ENCODE measurements at regions not wholly inside any gene's neighbourhood (a gene's known extent, or its start where the extent isn't known, plus 50 kb on each side); places are given as distances from the start of the nearest gene placed in this dataset.

- Histone ChIP-seq H3K4me1 (ENCODE audit: control insufficient read depth in 1 of 2, insufficient read depth in 2 of 2, low read length in 2 of 2) (no peaks in the 10 kb centered on the region), H3K36me3 (ENCODE audit: control insufficient read depth in 1 of 2, insufficient read depth in 2 of 2, low read length in 2 of 2) (no peaks in the 10 kb centered on the region), H3K4me3 (ENCODE audit: low read depth in 1 of 2, low read length in 2 of 2) (no peak overlapping the region), H3K9me3 (ENCODE audit: control insufficient read depth in 1 of 2, low read length in 2 of 2) (no peaks in the 10 kb centered on the region), H3K9ac (ENCODE audit: low read depth in 1 of 2, low read length in 2 of 2) (no peak overlapping the region), H3K27ac (ENCODE audit: low read depth, low read length) (no peak overlapping the region), H3K27me3 (ENCODE audit: control insufficient read depth in 1 of 2, insufficient read depth in 2 of 2, low read length in 2 of 2) (no peaks in the 10 kb centered on the region)
Observed at GRCh38 chr5:117649821-117650220, 1075.2 kb upstream of the SEMA6A start.

GRCh38 chr5:117645400-117645799 lies 1070.8 kb upstream of the SEMA6A start:
- no peaks in the 10 kb centered on the region for H3K36me3 ChIP-seq (ENCODE audit: control insufficient read depth in 1 of 2, insufficient read depth in 2 of 2, low read length in 2 of 2)
- H3K4me3 ChIP-seq (ENCODE audit: low read depth in 1 of 2, low read length in 2 of 2) = no peak overlapping the region
- H3K27ac ChIP-seq (ENCODE audit: low read depth, low read length) = no peak overlapping the region
- H3K27me3 ChIP-seq (ENCODE audit: control insufficient read depth in 1 of 2, insufficient read depth in 2 of 2, low read length in 2 of 2) = no peaks in the 10 kb centered on the region
- no peaks in the 10 kb centered on the region for H3K9me3 ChIP-seq (ENCODE audit: control insufficient read depth in 1 of 2, low read length in 2 of 2)
- H3K4me1 ChIP-seq (ENCODE audit: control insufficient read depth in 1 of 2, insufficient read depth in 2 of 2, low read length in 2 of 2) = no peaks in the 10 kb centered on the region
- H3K9ac ChIP-seq (ENCODE audit: low read depth in 1 of 2, low read length in 2 of 2) = no peak overlapping the region

- H3K4me3 ChIP-seq (ENCODE audit: low read depth in 1 of 2, low read length in 2 of 2) = no peak overlapping the region
- no peaks in the 10 kb centered on the region for H3K36me3 ChIP-seq (ENCODE audit: control insufficient read depth in 1 of 2, insufficient read depth in 2 of 2, low read length in 2 of 2)
- no peaks in the 10 kb centered on the region for H3K4me1 ChIP-seq (ENCODE audit: control insufficient read depth in 1 of 2, insufficient read depth in 2 of 2, low read length in 2 of 2)
- H3K9me3 ChIP-seq (ENCODE audit: control insufficient read depth in 1 of 2, low read length in 2 of 2) = no peaks in the 10 kb centered on the region
- H3K27ac ChIP-seq (ENCODE audit: low read depth, low read length) = no peak overlapping the region
- no peaks in the 10 kb centered on the region for H3K27me3 ChIP-seq (ENCODE audit: control insufficient read depth in 1 of 2, insufficient read depth in 2 of 2, low read length in 2 of 2)
- no peak overlapping the region for H3K9ac ChIP-seq (ENCODE audit: low read depth in 1 of 2, low read length in 2 of 2)
Observed at GRCh38 chr5:117638581-117638980, 1064.0 kb upstream of the SEMA6A start.

GRCh38 chr5:117633093-117633492 lies 1058.5 kb upstream of the SEMA6A start:
- Histone ChIP-seq H3K27me3 (ENCODE audit: control insufficient read depth in 1 of 2, insufficient read depth in 2 of 2, low read length in 2 of 2) (no peaks in the 10 kb centered on the region), H3K9ac (ENCODE audit: low read depth in 1 of 2, low read length in 2 of 2) (no peak overlapping the region), H3K4me1 (ENCODE audit: control insufficient read depth in 1 of 2, insufficient read depth in 2 of 2, low read length in 2 of 2) (no peaks in the 10 kb centered on the region), H3K36me3 (ENCODE audit: control insufficient read depth in 1 of 2, insufficient read depth in 2 of 2, low read length in 2 of 2) (no peaks in the 10 kb centered on the region), H3K9me3 (ENCODE audit: control insufficient read depth in 1 of 2, low read length in 2 of 2) (peaks cover 2 to 3% of the 10 kb centered on the region in 2 donors), H3K4me3 (ENCODE audit: low read depth in 1 of 2, low read length in 2 of 2) (no peak overlapping the region), H3K27ac (ENCODE audit: low read depth, low read length) (no peak overlapping the region)

- Histone ChIP-seq H3K4me1 (ENCODE audit: control insufficient read depth in 1 of 2, insufficient read depth in 2 of 2, low read length in 2 of 2) (no peaks in the 10 kb centered on the region), H3K9me3 (ENCODE audit: control insufficient read depth in 1 of 2, low read length in 2 of 2) (peaks cover 0 to 3% of the 10 kb centered on the region in 2 donors), H3K36me3 (ENCODE audit: control insufficient read depth in 1 of 2, insufficient read depth in 2 of 2, low read length in 2 of 2) (no peaks in the 10 kb centered on the region), H3K27me3 (ENCODE audit: control insufficient read depth in 1 of 2, insufficient read depth in 2 of 2, low read length in 2 of 2) (no peaks in the 10 kb centered on the region), H3K4me3 (ENCODE audit: low read depth in 1 of 2, low read length in 2 of 2) (no peak overlapping the region), H3K27ac (ENCODE audit: low read depth, low read length) (no peak overlapping the region), H3K9ac (ENCODE audit: low read depth in 1 of 2, low read length in 2 of 2) (no peak overlapping the region)
Observed at GRCh38 chr5:117624201-117624600, 1049.6 kb upstream of the SEMA6A start.

- H3K27ac ChIP-seq (ENCODE audit: low read depth, low read length) = no peak overlapping the region
- H3K36me3 ChIP-seq (ENCODE audit: control insufficient read depth in 1 of 2, insufficient read depth in 2 of 2, low read length in 2 of 2) = no peaks in the 10 kb centered on the region
- no peaks in the 10 kb centered on the region for H3K4me1 ChIP-seq (ENCODE audit: control insufficient read depth in 1 of 2, insufficient read depth in 2 of 2, low read length in 2 of 2)
- no peaks in the 10 kb centered on the region for H3K9me3 ChIP-seq (ENCODE audit: control insufficient read depth in 1 of 2, low read length in 2 of 2)
- H3K4me3 ChIP-seq (ENCODE audit: low read depth in 1 of 2, low read length in 2 of 2) = no peak overlapping the region
- no peak overlapping the region for H3K9ac ChIP-seq (ENCODE audit: low read depth in 1 of 2, low read length in 2 of 2)
- no peaks in the 10 kb centered on the region for H3K27me3 ChIP-seq (ENCODE audit: control insufficient read depth in 1 of 2, insufficient read depth in 2 of 2, low read length in 2 of 2)
Observed at GRCh38 chr5:117623042-117623805, 1048.6 kb upstream of the SEMA6A start.

- no peaks in the 10 kb centered on the region for H3K36me3 ChIP-seq (ENCODE audit: control insufficient read depth in 1 of 2, insufficient read depth in 2 of 2, low read length in 2 of 2)
Observed at GRCh38 chr5:117621921-117622320, 1047.3 kb upstream of the SEMA6A start.

GRCh38 chr5:117615226-117615625 lies 1040.6 kb upstream of the SEMA6A start:
- Histone ChIP-seq H3K27ac (ENCODE audit: low read depth, low read length) (no peak overlapping the region), H3K4me1 (ENCODE audit: control insufficient read depth in 1 of 2, insufficient read depth in 2 of 2, low read length in 2 of 2) (no peaks in the 10 kb centered on the region), H3K4me3 (ENCODE audit: low read depth in 1 of 2, low read length in 2 of 2) (no peak overlapping the region), H3K27me3 (ENCODE audit: control insufficient read depth in 1 of 2, insufficient read depth in 2 of 2, low read length in 2 of 2) (no peaks in the 10 kb centered on the region), H3K36me3 (ENCODE audit: control insufficient read depth in 1 of 2, insufficient read depth in 2 of 2, low read length in 2 of 2) (no peaks in the 10 kb centered on the region), H3K9me3 (ENCODE audit: control insufficient read depth in 1 of 2, low read length in 2 of 2) (no peaks in the 10 kb centered on the region), H3K9ac (ENCODE audit: low read depth in 1 of 2, low read length in 2 of 2) (no peak overlapping the region)

More at GRCh38 chr5:117621921-117622320, 1047.3 kb upstream of the SEMA6A start:
- Histone ChIP-seq H3K4me1 (ENCODE audit: control insufficient read depth in 1 of 2, insufficient read depth in 2 of 2, low read length in 2 of 2) (no peaks in the 10 kb centered on the region), H3K27ac (ENCODE audit: low read depth, low read length) (no peak overlapping the region), H3K9me3 (ENCODE audit: control insufficient read depth in 1 of 2, low read length in 2 of 2) (no peaks in the 10 kb centered on the region), H3K4me3 (ENCODE audit: low read depth in 1 of 2, low read length in 2 of 2) (no peak overlapping the region), H3K27me3 (ENCODE audit: control insufficient read depth in 1 of 2, insufficient read depth in 2 of 2, low read length in 2 of 2) (no peaks in the 10 kb centered on the region), H3K9ac (ENCODE audit: low read depth in 1 of 2, low read length in 2 of 2) (no peak overlapping the region)

GRCh38 chr5:117614408-117614807 lies 1039.8 kb upstream of the SEMA6A start:
- no peaks in the 10 kb centered on the region for H3K36me3 ChIP-seq (ENCODE audit: control insufficient read depth in 1 of 2, insufficient read depth in 2 of 2, low read length in 2 of 2)
- no peaks in the 10 kb centered on the region for H3K27me3 ChIP-seq (ENCODE audit: control insufficient read depth in 1 of 2, insufficient read depth in 2 of 2, low read length in 2 of 2)

GRCh38 chr5:117604845-117605244 lies 1030.2 kb upstream of the SEMA6A start:
- Histone ChIP-seq H3K4me1 (ENCODE audit: control insufficient read depth in 1 of 2, insufficient read depth in 2 of 2, low read length in 2 of 2) (no peaks in the 10 kb centered on the region), H3K4me3 (ENCODE audit: low read depth in 1 of 2, low read length in 2 of 2) (no peak overlapping the region), H3K27me3 (ENCODE audit: control insufficient read depth in 1 of 2, insufficient read depth in 2 of 2, low read length in 2 of 2) (no peaks in the 10 kb centered on the region), H3K27ac (ENCODE audit: low read depth, low read length) (no peak overlapping the region), H3K9ac (ENCODE audit: low read depth in 1 of 2, low read length in 2 of 2) (no peak overlapping the region), H3K36me3 (ENCODE audit: control insufficient read depth in 1 of 2, insufficient read depth in 2 of 2, low read length in 2 of 2) (no peaks in the 10 kb centered on the region), H3K9me3 (ENCODE audit: control insufficient read depth in 1 of 2, low read length in 2 of 2) (no peaks in the 10 kb centered on the region)

More at GRCh38 chr5:117614408-117614807, 1039.8 kb upstream of the SEMA6A start:
- Histone ChIP-seq H3K4me1 (ENCODE audit: control insufficient read depth in 1 of 2, insufficient read depth in 2 of 2, low read length in 2 of 2) (no peaks in the 10 kb centered on the region), H3K27ac (ENCODE audit: low read depth, low read length) (no peak overlapping the region), H3K4me3 (ENCODE audit: low read depth in 1 of 2, low read length in 2 of 2) (no peak overlapping the region), H3K9ac (ENCODE audit: low read depth in 1 of 2, low read length in 2 of 2) (no peak overlapping the region), H3K9me3 (ENCODE audit: control insufficient read depth in 1 of 2, low read length in 2 of 2) (no peaks in the 10 kb centered on the region)
